ENCODE measurements at regions not wholly inside any gene's neighbourhood (a gene's known extent, or its start where the extent isn't known, plus 50 kb on each side); places are given as distances from the start of the nearest gene placed in this dataset.

DNA sequence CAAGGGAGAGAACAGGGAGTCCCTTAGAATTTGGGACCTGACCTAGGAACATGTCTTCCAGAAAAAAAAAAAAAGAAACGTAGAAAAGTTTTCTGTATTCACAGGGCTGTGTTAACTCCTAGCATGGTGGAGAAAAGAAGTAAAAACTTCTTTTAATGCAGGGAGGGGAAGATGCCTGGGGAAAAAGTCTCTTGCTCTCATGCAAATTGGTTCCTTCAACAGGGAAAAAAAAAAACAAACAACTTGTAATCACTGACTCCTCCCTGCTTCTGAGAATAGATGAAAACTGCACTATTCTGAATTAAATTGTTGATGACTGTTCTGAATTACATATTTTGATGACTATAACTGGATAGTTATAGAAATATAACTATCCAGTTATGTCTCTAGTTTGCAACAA is 933.2 kb downstream of the TRIB2 start:
- Histone ChIP-seq H3K9me3 (no peaks in the 10 kb centered on the region), H3K4me1 (no peaks in the 10 kb centered on the region), H3K36me3 (no peaks in the 10 kb centered on the region), H3K4me3 (no peak overlapping the region), H3K27ac (no peak overlapping the region), H3K27me3 (no peaks in the 10 kb centered on the region)
- 9% methylated on average over 1 of the region's 1 CpG for WGBS (ENCODE audit: insufficient coverage, low coverage, low lambda C conversion rate, missing lambda C conversion rate)
- intact Hi-C loops (cut with DNase I) = no loop called here
- ATAC-seq (no peak), DNase-seq (no peak)
- TF ChIP-seq, protein P1, sequence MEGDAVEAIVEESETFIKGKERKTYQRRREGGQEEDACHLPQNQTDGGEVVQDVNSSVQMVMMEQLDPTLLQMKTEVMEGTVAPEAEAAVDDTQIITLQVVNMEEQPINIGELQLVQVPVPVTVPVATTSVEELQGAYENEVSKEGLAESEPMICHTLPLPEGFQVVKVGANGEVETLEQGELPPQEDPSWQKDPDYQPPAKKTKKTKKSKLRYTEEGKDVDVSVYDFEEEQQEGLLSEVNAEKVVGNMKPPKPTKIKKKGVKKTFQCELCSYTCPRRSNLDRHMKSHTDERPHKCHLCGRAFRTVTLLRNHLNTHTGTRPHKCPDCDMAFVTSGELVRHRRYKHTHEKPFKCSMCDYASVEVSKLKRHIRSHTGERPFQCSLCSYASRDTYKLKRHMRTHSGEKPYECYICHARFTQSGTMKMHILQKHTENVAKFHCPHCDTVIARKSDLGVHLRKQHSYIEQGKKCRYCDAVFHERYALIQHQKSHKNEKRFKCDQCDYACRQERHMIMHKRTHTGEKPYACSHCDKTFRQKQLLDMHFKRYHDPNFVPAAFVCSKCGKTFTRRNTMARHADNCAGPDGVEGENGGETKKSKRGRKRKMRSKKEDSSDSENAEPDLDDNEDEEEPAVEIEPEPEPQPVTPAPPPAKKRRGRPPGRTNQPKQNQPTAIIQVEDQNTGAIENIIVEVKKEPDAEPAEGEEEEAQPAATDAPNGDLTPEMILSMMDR (IDR thresholded peaks at IDR 0.05) = no peak
- no peak for TF ChIP-seq POLR2A (IDR thresholded peaks at IDR 0.05)

DNA sequence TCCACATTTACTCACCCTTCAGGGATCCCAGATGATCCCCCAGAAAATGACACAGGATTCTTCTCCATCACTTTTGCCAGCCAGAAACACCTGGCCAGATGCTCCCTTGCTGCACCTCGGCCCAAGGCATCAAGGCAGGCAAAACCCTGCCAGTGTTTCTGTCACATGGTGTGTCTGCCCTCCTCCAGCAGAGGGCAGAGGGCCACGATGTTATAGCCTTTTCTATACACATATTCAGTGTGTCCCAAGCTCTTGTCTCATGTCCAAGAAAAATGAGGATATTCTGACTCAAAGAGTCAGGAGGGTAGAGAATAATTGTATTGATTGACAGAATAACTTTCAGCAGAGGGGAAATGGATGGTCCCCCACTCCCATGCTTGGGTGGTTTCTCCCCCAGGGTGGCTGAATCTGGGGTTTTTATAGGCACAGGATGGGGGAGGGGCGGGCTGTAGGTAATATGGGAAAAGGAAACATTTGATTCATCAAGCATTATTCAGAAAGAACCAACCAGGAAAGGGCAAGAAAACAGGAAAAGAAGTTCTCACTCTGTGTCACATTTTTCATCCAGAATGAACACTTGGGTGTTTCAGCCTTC is 933.9 kb downstream of the TRIB2 start:
- no peaks in the 10 kb centered on the region for H3K27me3 ChIP-seq
- 26% methylated on average over 2 of the region's 3 CpGs for WGBS (ENCODE audit: insufficient coverage, low coverage, low lambda C conversion rate, missing lambda C conversion rate)
- H3K9me3 ChIP-seq = no peaks in the 10 kb centered on the region
- intact Hi-C loops (cut with DNase I) = no loop called here
- ATAC-seq = no peak
- DNase-seq = no peak
- no peaks in the 10 kb centered on the region for H3K36me3 ChIP-seq
- H3K27ac ChIP-seq = no peak overlapping the region
- no peak for TF ChIP-seq POLR2A (IDR thresholded peaks at IDR 0.05)
- TF ChIP-seq, protein P1 (IDR thresholded peaks at IDR 0.05) = no peak
- no peak overlapping the region for H3K4me3 ChIP-seq
- no peaks in the 10 kb centered on the region for H3K4me1 ChIP-seq

DNA sequence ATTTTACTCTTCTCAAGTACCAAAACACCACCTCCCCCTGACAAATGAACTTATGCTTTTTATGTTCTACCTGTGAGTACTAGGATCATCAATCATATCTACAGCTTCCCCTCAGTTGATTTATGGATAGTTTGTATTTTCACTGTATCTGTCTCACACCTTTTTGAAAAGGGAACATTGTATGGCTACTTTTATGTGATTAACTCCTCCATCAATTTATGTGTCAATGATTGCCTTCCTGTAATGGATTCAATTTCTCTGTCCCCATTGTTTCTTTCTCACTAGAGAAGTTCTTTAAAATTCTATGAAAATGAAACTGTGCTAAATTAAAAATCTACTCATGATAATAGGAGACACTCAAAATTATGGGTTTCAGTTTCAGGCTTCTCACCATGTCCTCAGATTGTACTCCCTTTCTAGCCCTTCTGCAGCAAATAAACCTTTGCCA is 935.0 kb downstream of the TRIB2 start:
- no peak overlapping the region for H3K27ac ChIP-seq
- ATAC-seq = no peak
- intact Hi-C loops (cut with DNase I) = no loop called here
- H3K9me3 ChIP-seq = no peaks in the 10 kb centered on the region
- H3K36me3 ChIP-seq = no peaks in the 10 kb centered on the region
- DNase-seq = no peak
- no peaks in the 10 kb centered on the region for H3K27me3 ChIP-seq
- H3K4me1 ChIP-seq = no peaks in the 10 kb centered on the region
- H3K4me3 ChIP-seq = no peak overlapping the region
- TF ChIP-seq, protein P1 (IDR thresholded peaks at IDR 0.05) = no peak
- TF ChIP-seq POLR2A (IDR thresholded peaks at IDR 0.05) = no peak

GRCh38 chr2:13652531-13653313 is 936.0 kb downstream of the TRIB2 start:
- DNase-seq = no peak
- 12% methylated on average over 2 of the region's 2 CpGs for WGBS (ENCODE audit: insufficient coverage, low coverage, low lambda C conversion rate, missing lambda C conversion rate)
- no peak for TF ChIP-seq POLR2A (IDR thresholded peaks at IDR 0.05)
- TF ChIP-seq, protein P1 (IDR thresholded peaks at IDR 0.05) = no peak

More at GRCh38 chr2:13652531-13653313, 936.0 kb downstream of the TRIB2 start:
- Histone ChIP-seq H3K27ac (no peak overlapping the region), H3K4me3 (no peak overlapping the region), H3K4me1 (no peaks in the 10 kb centered on the region), H3K9me3 (no peaks in the 10 kb centered on the region), H3K27me3 (no peaks in the 10 kb centered on the region), H3K36me3 (no peaks in the 10 kb centered on the region)
- intact Hi-C loops (cut with DNase I) = no loop called here
- no peak for ATAC-seq

Data from right lobe of liver (tissue), 6 donors.